AG09309 (cell line): ENCODE measurements at regions not wholly inside any gene's neighbourhood (a gene's known extent, or its start where the extent isn't known, plus 50 kb on each side); places are given as distances from the start of the nearest gene placed in this dataset.

ENCODE experiments used
- DNase-seq: peaks from one replicate; pipeline ENCODE4 v3.0.0-alpha.2; 2010; ENCODE audit warnings: low read depth
- H3K4me3 ChIP-seq: 2 replicates; pipeline ENCODE4 v1.5.1; 2011; ENCODE audit warnings: mild to moderate bottlenecking, low read depth, low read length, moderate library complexity; ENCODE audit not compliant: control insufficient read depth
- CTCF ChIP-seq: IDR thresholded peaks from 2 replicates; pipeline ENCODE4 v1.5.1; 2011; ENCODE audit warnings: mild to moderate bottlenecking, low read depth, low read length, inconsistent platforms; ENCODE audit not compliant: insufficient read depth, control insufficient read depth; ENCODE audit errors: missing control alignments

- DNase-seq, result peak; percentile 4
- H3K4me3 ChIP-seq, result no peak overlapping the region
Measured at GRCh38 chrX:110600745-110601310, 194.8 kb downstream of the CHRDL1 start.

GRCh38 chrX:110614596-110614995, 181.0 kb downstream of the CHRDL1 start:
- no peak overlapping the region for H3K4me3 ChIP-seq
- TF ChIP-seq CTCF, result no peak
- DNase-seq, result no peak

More at GRCh38 chrX:110600745-110601310, 194.8 kb downstream of the CHRDL1 start:
- no peak for TF ChIP-seq CTCF
